HepG2 (cell line): ENCODE measurements at regions not wholly inside any gene's neighbourhood (a gene's known extent, or its start where the extent isn't known, plus 50 kb on each side); places are given as distances from the start of the nearest gene placed in this dataset.

Experiments used
- ATAC-seq: fragments of 200-7000 bp; cut with Tn5 transposase; 3 replicates; pipeline ENCODE4 v1.9.1; 2020; ENCODE audit warnings: mild to moderate bottlenecking, moderate library complexity
- BruUV-seq: library from RNA; stranded (reverse); fragments of 400-500 nt; replicated peaks from 2 replicates; lab custom pipeline; 2021; lab: Mats Ljungman, UMichigan
- CTCF ChIA-PET: fragments of 300-600 bp; formaldehyde crosslinking; extraction: SDS; loops from one replicate; lab custom pipeline; 2021; ENCODE audit warnings: low total read pairs, inconsistent platforms, low intra/inter-chr PET ratio; lab: Yijun Ruan, JAX
- POLR2A ChIA-PET: fragments of 350-600 bp; sonication (Branson Sonifier 250); formaldehyde crosslinking; loops from one replicate; lab custom pipeline; 2020; ENCODE audit warnings: antibody characterized with exemption, inconsistent platforms; lab: Yijun Ruan, JAX
- DNase-seq: peaks from one replicate; pipeline ENCODE4 v3.0.0-alpha.2; 2015; ENCODE audit warnings: low spot score
- FAIRE-seq: peaks from 3 replicates; lab custom pipeline; 2011; peaks lifted over from hg19 to GRCh38; lab: Jason Lieb, UNC
- H2AFZ ChIP-seq: one replicate; pipeline ENCODE4 v1.6.1; 2011; ENCODE audit warnings: low read length, inconsistent platforms
- H3K27ac ChIP-seq: fragments of 300-600 bp; 3 replicates; pipeline ENCODE4 v1.8.0; 2011; ENCODE audit warnings: mixed run types, mild to moderate bottlenecking, mixed read lengths, low read length, inconsistent platforms; ENCODE audit not compliant: insufficient read depth; ENCODE audit errors: extremely low read length
- H3K27me3 ChIP-seq, 2 experiments: fragments of 200-600 bp in 1 of 2; 2 replicates in 1 of 2; 3 replicates in 1 of 2; pipeline versions ENCODE4 v1.6.0 to v1.8.0; 2011; ENCODE audit warnings: low read length in 2 of 2, mild to moderate bottlenecking in 2 of 2, moderate library complexity in 2 of 2, inconsistent platforms in 1 of 2; ENCODE audit not compliant: insufficient read depth in 2 of 2, control insufficient read depth in 1 of 2
- H3K36me3 ChIP-seq, 2 experiments: fragments of 200-600 bp in 1 of 2; replicated peaks in 1 of 2; 2 replicates in 1 of 2; 3 replicates in 1 of 2; pipeline versions ENCODE4 v1.5.1 to v1.8.0; 2011; ENCODE audit warnings: low read length in 2 of 2, inconsistent platforms in 1 of 2; ENCODE audit not compliant: insufficient read depth in 2 of 2, control insufficient read depth in 1 of 2
- H3K4me1 ChIP-seq: 2 replicates; pipeline ENCODE4 v1.5.1; 2012; ENCODE audit warnings: low read length, inconsistent platforms; ENCODE audit not compliant: insufficient read depth
- H3K4me2 ChIP-seq: 2 replicates; pipeline ENCODE4 v1.6.0; 2011; ENCODE audit warnings: low read depth, low read length, inconsistent platforms
- H3K4me3 ChIP-seq, 3 experiments: fragments of 200-600 bp in 1 of 3; sonication (generic), shearing (Covaris generic) in 1 of 3; replicated peaks in 1 of 3; 2 replicates each; pipeline ENCODE4 v1.5.1; 2011 to 2016; ENCODE audit warnings: low read length in 3 of 3, inconsistent platforms in 2 of 3, low read depth in 2 of 3, mild to moderate bottlenecking in 2 of 3, control low read depth in 1 of 3, mixed read lengths in 1 of 3; ENCODE audit not compliant: insufficient read depth in 1 of 3
- H3K79me2 ChIP-seq: one replicate; pipeline ENCODE4 v1.6.1; 2011; ENCODE audit warnings: low read length, inconsistent platforms; ENCODE audit not compliant: insufficient read depth
- H3K9ac ChIP-seq: 2 replicates; pipeline ENCODE4 v1.6.0; 2011; ENCODE audit warnings: mild to moderate bottlenecking, low read depth, low read length, inconsistent platforms; ENCODE audit not compliant: insufficient read depth
- H3K9me3 ChIP-seq: 2 replicates; pipeline ENCODE4 v1.5.1; 2012; ENCODE audit warnings: mild to moderate bottlenecking, low read length
- H4K20me1 ChIP-seq: 2 replicates; pipeline ENCODE4 v1.6.0; 2011; ENCODE audit warnings: inconsistent platforms, mild to moderate bottlenecking, low read length, moderate library complexity; ENCODE audit not compliant: insufficient read depth
- CREB3 ChIP-seq: sonication (generic); formaldehyde crosslinking; IDR thresholded peaks from 2 replicates; pipeline ENCODE4 v1.5.0; 2020; ENCODE audit warnings: missing genetic modification reagents
- DR1 ChIP-seq: sonication (generic); formaldehyde crosslinking; IDR thresholded peaks from 2 replicates; pipeline ENCODE4 v1.8.0; 2021; ENCODE audit warnings: mild to moderate bottlenecking, missing genetic modification reagents, inconsistent platforms
- MAFK ChIP-seq, 2 experiments: IDR thresholded peaks in 1 of 2; conservative IDR thresholded peaks in 1 of 2; 2 replicates each; pipeline ENCODE4 v1.6.1; 2011; ENCODE audit warnings: improper control_type of control experiment in 2 of 2, low read length in 2 of 2
- MXD1 ChIP-seq: sonication (generic); formaldehyde crosslinking; IDR thresholded peaks from 2 replicates; pipeline ENCODE4 v1.4.0; 2020; ENCODE audit warnings: mild to moderate bottlenecking, missing genetic modification reagents
- NFE2L2 ChIP-seq: fragments of 150-350 bp; IDR thresholded peaks from 2 replicates; pipeline ENCODE4 v1.6.1; 2014; ENCODE audit warnings: low read length
- REPIN1 ChIP-seq: sonication (generic); formaldehyde crosslinking; IDR thresholded peaks from 2 replicates; pipeline ENCODE4 v1.8.0; 2022; ENCODE audit warnings: missing genetic modification reagents, low read depth, mild to moderate bottlenecking, borderline replicate concordance
- ZNF274 ChIP-seq: sonication (generic); formaldehyde crosslinking; IDR thresholded peaks from 2 replicates; pipeline ENCODE4 v1.5.1; 2020; ENCODE audit warnings: mild to moderate bottlenecking, missing genetic modification reagents
- ZNF687 ChIP-seq: sonication (generic); formaldehyde crosslinking; IDR thresholded peaks from 2 replicates; pipeline ENCODE4 v1.5.1; 2020; ENCODE audit warnings: mild to moderate bottlenecking, missing genetic modification reagents, moderate library complexity
- WGBS: methylation state at CpG from one replicate; pipeline ENCODE4 v1.1.6; 2017; ENCODE audit warnings: low lambda C conversion rate; 5-methylcytosine and 5-hydroxymethylcytosine counted together
- in situ Hi-C: cut with HindIII; loops from 2 replicates; pipeline ENCODE4 v1.10.0; 2017; ENCODE audit warnings: low pct_unique_long_range_greater_than_20kb; ENCODE audit not compliant: extremely low pct_ligation_motif_present
- intact Hi-C: fragments of 100-400 bp; cut with micrococcal nuclease; formaldehyde crosslinking; loops from one replicate; pipeline ENCODE4 v1.10.0; 2022; ENCODE audit not compliant: unreplicated experiment

- ChIA-PET POLR2A (no interaction called here), CTCF (no interaction called here)
- Histone ChIP-seq H3K27me3 (no peaks in the 10 kb centered on the region), H3K4me3 (no peak overlapping the region), H4K20me1 (no peaks in the 10 kb centered on the region), H2AFZ (no peak overlapping the region), H3K79me2 (no peaks in the 10 kb centered on the region), H3K9ac (no peak overlapping the region), H3K4me2 (no peak overlapping the region), H3K36me3 (no peaks in the 10 kb centered on the region), H3K27ac (no peak overlapping the region), H3K9me3 (no peaks in the 10 kb centered on the region), H3K4me1 (no peaks in the 10 kb centered on the region)
- in situ Hi-C loops = no loop called here
- DNase-seq (no peak), ATAC-seq (no peak), FAIRE-seq (no peak)
- intact Hi-C loops = no loop called here
- 0% methylated on average over 1 of the region's 1 CpG for WGBS
- BruUV-seq = no TSS peak
- TF ChIP-seq ZNF687 (CRISPR knock-in tag) (no peak), CREB3 (CRISPR knock-in tag) (no peak), ZNF274 (CRISPR knock-in tag) (no peak)
These were observed 361.1 kb upstream of the SLITRK1 start for GRCh38 chr13:84243340-84243739.

- no peaks in the 10 kb centered on the region for H3K36me3 ChIP-seq
- in situ Hi-C loops (no loop called here), intact Hi-C loops (no loop called here)
- no peak for FAIRE-seq
- H3K27me3 ChIP-seq = no peaks in the 10 kb centered on the region
- no peak overlapping the region for H3K27ac ChIP-seq
- no peaks in the 10 kb centered on the region for H3K9me3 ChIP-seq
- 8% methylated on average over 1 of the region's 1 CpG for WGBS
- H3K9ac ChIP-seq = no peak overlapping the region
- ChIA-PET CTCF (no interaction called here), POLR2A (no interaction called here)
- no TSS peak for BruUV-seq
- DNase-seq = no peak
- H3K4me1 ChIP-seq = no peaks in the 10 kb centered on the region
- TF ChIP-seq MAFK (conservative IDR thresholded peaks at IDR 0.05 in 1 of 2, IDR thresholded peaks at IDR 0.05 in 1 of 2; ENCODE audit: low read length in 2 of 2) (peak in 1 of 2 experiments; percentile 47; a peak in 2 of 4 replicates), MXD1 (CRISPR knock-in tag) (no peak), REPIN1 (CRISPR knock-in tag) (no peak), NFE2L2 (peak; percentile 59), DR1 (CRISPR knock-in tag) (no peak)
- H3K4me3 ChIP-seq = no peak overlapping the region
- H3K4me2 ChIP-seq = no peak overlapping the region
- no peak overlapping the region for H2AFZ ChIP-seq
- H4K20me1 ChIP-seq = no peaks in the 10 kb centered on the region
- ATAC-seq = no peak
- no peaks in the 10 kb centered on the region for H3K79me2 ChIP-seq
These were observed 356.8 kb upstream of the SLITRK1 start for GRCh38 chr13:84239032-84239431.
